ENCODE measurements at regions not wholly inside any gene's neighbourhood (a gene's known extent, or its start where the extent isn't known, plus 50 kb on each side); places are given as distances from the start of the nearest gene placed in this dataset.

DNA sequence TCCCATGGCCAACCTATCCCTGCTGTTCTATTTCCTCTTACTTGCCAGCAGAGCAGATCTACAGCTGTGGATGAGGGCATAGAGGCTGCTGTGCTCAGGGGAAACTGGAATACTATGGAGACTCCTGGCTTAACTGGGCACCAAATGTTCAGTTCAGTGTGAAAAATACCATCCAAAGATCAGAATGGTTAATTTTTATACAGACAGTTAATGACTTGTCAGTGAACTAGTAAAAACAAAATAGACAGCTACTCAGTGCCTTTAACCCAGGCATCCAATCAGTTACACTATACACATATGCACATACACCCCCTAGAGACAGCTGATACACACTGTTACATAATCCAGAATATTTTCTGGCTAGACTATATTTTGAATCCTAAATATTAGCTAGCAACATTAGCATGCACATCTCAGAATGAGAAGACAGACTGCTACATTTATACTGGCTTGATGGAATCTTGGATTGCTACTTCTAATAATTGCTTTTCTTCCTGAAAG, 59.1 kb upstream of the WIPF1 start:
- TF ChIP-seq CTCF (IDR thresholded peaks at IDR 0.05) = no peak
- TF ChIP-seq POLR2A (IDR thresholded peaks at IDR 0.05) = no peak
